ENCODE measurements at regions not wholly inside any gene's neighbourhood (a gene's known extent, or its start where the extent isn't known, plus 50 kb on each side); places are given as distances from the start of the nearest gene placed in this dataset.

GRCh38 chr21:20425856-20426255, 572.4 kb upstream of the NCAM2 start:
- in situ Hi-C loops (cut with HindIII; ENCODE audit: low pct_unique_long_range_greater_than_20kb, low sequenced_read_pairs) (no loop called here), intact Hi-C loops (cut with micrococcal nuclease; ENCODE audit: unreplicated experiment) (no loop called here)

GRCh38 chr21:20440338-20440737, 557.9 kb upstream of the NCAM2 start:
- no peak overlapping the region for H3K27ac ChIP-seq (ENCODE audit: low read length)
- TF ChIP-seq CTCF (IDR thresholded peaks at IDR 0.05) (no peak), SIN3A (IDR thresholded peaks at IDR 0.05; ENCODE audit: borderline replicate concordance, insufficient read depth, low read depth, low read length) (no peak), POLR2AphosphoS5 (IDR thresholded peaks at IDR 0.05; ENCODE audit: low read depth, low read length) (no peak), TCF7L2 (IDR thresholded peaks at IDR 0.05; ENCODE audit: low read depth, low read length) (no peak), REST (IDR thresholded peaks at IDR 0.05; ENCODE audit: insufficient read depth in 1 of 2, low read depth in 2 of 2, low read length in 1 of 2) (no peak)
- H3K9me3 ChIP-seq (ENCODE audit: control insufficient read depth, insufficient read depth, low read depth, low read length): no peaks in the 10 kb centered on the region
- DNase-seq (ENCODE audit: low read depth, low spot score) (no peak), ATAC-seq (no peak)
- no peaks in the 10 kb centered on the region for H3K36me3 ChIP-seq (ENCODE audit: control insufficient read depth, insufficient read depth, low read length)
- H3K27me3 ChIP-seq (ENCODE audit: control insufficient read depth, insufficient read depth, low read length): no peaks in the 10 kb centered on the region
- ChIA-PET CTCF (no interaction called here), POLR2A (no interaction called here)
- H3K4me1 ChIP-seq (ENCODE audit: control insufficient read depth, insufficient read depth, low read length): no peaks in the 10 kb centered on the region
- in situ Hi-C loops (cut with HindIII; ENCODE audit: low pct_unique_long_range_greater_than_20kb, low sequenced_read_pairs) (no loop called here), intact Hi-C loops (cut with micrococcal nuclease; ENCODE audit: unreplicated experiment) (no loop called here)
- no TSS peak for BruUV-seq (replicated peaks)
- H3K4me3 ChIP-seq (ENCODE audit: low read depth in 2 of 2, low read length in 2 of 2): no peak overlapping the region

More at GRCh38 chr21:20425856-20426255, 572.4 kb upstream of the NCAM2 start:
- no peaks in the 10 kb centered on the region for H3K9me3 ChIP-seq (ENCODE audit: control insufficient read depth, insufficient read depth, low read depth, low read length)
- no peaks in the 10 kb centered on the region for H3K27me3 ChIP-seq (ENCODE audit: control insufficient read depth, insufficient read depth, low read length)
- CTCF ChIA-PET: no interaction called here
- no peak for DNase-seq (ENCODE audit: low read depth, low spot score)
- H3K4me1 ChIP-seq (ENCODE audit: control insufficient read depth, insufficient read depth, low read length): no peaks in the 10 kb centered on the region
- POLR2A ChIA-PET: no interaction called here
- BruUV-seq (replicated peaks): no TSS peak
- H3K4me3 ChIP-seq (ENCODE audit: low read depth in 2 of 2, low read length in 2 of 2): no peak overlapping the region
- TF ChIP-seq TCF7L2 (IDR thresholded peaks at IDR 0.05; ENCODE audit: low read depth, low read length): no peak
- no peak for ATAC-seq
- H3K27ac ChIP-seq (ENCODE audit: low read length): no peak overlapping the region
- no peaks in the 10 kb centered on the region for H3K36me3 ChIP-seq (ENCODE audit: control insufficient read depth, insufficient read depth, low read length)

- Histone ChIP-seq H3K27me3 (ENCODE audit: control insufficient read depth, insufficient read depth, low read length) (no peaks in the 10 kb centered on the region), H3K9me3 (ENCODE audit: control insufficient read depth, insufficient read depth, low read depth, low read length) (no peaks in the 10 kb centered on the region), H3K4me1 (ENCODE audit: control insufficient read depth, insufficient read depth, low read length) (no peaks in the 10 kb centered on the region), H3K4me3 (ENCODE audit: low read depth in 2 of 2, low read length in 2 of 2) (no peak overlapping the region), H3K36me3 (ENCODE audit: control insufficient read depth, insufficient read depth, low read length) (no peaks in the 10 kb centered on the region), H3K27ac (ENCODE audit: low read length) (no peak overlapping the region)
- BruUV-seq (replicated peaks): no TSS peak
- ChIA-PET POLR2A (no interaction called here), CTCF (interaction anchor here (0.6 kb wide), 1 partner anchor 770 kb away, joined by 4 read pairs; no protein-coding TSS in a partner anchor)
- in situ Hi-C loops (cut with HindIII; ENCODE audit: low pct_unique_long_range_greater_than_20kb, low sequenced_read_pairs) (no loop called here), intact Hi-C loops (cut with micrococcal nuclease; ENCODE audit: unreplicated experiment) (no loop called here)
- DNase-seq (ENCODE audit: low read depth, low spot score) (no peak), ATAC-seq (no peak)
- no peak for TF ChIP-seq REST (IDR thresholded peaks at IDR 0.05; ENCODE audit: insufficient read depth in 1 of 2, low read depth in 2 of 2, low read length in 1 of 2)
- TF ChIP-seq SIN3A (IDR thresholded peaks at IDR 0.05; ENCODE audit: borderline replicate concordance, insufficient read depth, low read depth, low read length): no peak
- peak; percentile 72 for TF ChIP-seq CTCF (IDR thresholded peaks at IDR 0.05)
- TF ChIP-seq POLR2AphosphoS5 (IDR thresholded peaks at IDR 0.05; ENCODE audit: low read depth, low read length): no peak
Observed at GRCh38 chr21:20443558-20444155, 554.6 kb upstream of the NCAM2 start.
